HG02840 (cell line): ENCODE measurements at regions not wholly inside any gene's neighbourhood (a gene's known extent, or its start where the extent isn't known, plus 50 kb on each side); places are given as distances from the start of the nearest gene placed in this dataset.
A peak's percentile ranks its signal among the peaks of the same experiment; 100 is the strongest.

Experiments used
- ATAC-seq: cut with Tn5 transposase; IDR thresholded peaks from one replicate; pipeline ENCODE4 v1.9.1; 2021; ENCODE audit warnings: mild to moderate bottlenecking, moderate library complexity, moderate number of reproducible peaks; ENCODE audit not compliant: unreplicated experiment, low FRiP score

GRCh38 chr9:107190936-107191290 lies 92.2 kb upstream of the RAD23B start:
- ATAC-seq: no peak

GRCh38 chr9:107193251-107193650 lies 89.8 kb upstream of the RAD23B start:
- no peak for ATAC-seq

DNA sequence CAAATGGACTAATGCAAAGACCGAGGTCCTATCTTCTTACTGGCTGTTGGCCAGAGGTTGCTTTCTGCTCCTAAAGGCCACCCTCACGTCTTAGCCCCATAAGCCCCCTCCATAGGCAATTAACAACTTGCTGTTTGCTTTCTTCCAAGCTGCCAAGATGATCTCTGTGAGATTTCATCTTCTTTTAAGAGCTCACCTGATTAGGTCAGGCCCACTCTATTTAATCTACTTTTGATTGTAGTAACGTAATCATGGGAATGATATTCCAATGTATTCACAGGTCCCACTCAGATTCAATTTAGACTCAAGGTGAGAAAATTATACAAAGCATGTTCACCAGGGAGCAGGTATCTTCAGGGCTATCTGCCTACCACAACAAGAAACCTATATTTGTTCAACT lies 84.4 kb upstream of the RAD23B start:
- ATAC-seq: no peak

GRCh38 chr9:107208121-107208520 lies 75.0 kb upstream of the RAD23B start:
- ATAC-seq: no peak

DNA sequence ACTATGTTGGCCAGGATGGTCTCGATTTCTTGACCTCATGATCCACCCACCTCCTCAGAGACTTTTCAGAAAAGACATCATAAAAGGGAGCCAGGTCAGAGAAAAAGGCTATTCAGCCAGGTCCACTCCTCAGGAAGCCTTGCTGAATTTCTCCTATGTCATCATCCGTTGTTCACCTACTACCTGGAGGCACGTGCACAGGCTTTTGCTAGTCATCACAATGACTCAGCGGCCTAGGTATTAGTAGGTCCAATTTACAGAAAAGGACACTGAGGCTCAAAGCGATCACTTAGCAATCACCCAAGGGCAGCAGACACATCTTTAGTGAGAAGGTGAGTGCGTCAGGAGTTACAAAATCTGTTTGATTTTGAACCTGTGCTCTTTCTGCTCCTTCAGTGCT lies 72.3 kb upstream of the RAD23B start:
- ATAC-seq: no peak

DNA sequence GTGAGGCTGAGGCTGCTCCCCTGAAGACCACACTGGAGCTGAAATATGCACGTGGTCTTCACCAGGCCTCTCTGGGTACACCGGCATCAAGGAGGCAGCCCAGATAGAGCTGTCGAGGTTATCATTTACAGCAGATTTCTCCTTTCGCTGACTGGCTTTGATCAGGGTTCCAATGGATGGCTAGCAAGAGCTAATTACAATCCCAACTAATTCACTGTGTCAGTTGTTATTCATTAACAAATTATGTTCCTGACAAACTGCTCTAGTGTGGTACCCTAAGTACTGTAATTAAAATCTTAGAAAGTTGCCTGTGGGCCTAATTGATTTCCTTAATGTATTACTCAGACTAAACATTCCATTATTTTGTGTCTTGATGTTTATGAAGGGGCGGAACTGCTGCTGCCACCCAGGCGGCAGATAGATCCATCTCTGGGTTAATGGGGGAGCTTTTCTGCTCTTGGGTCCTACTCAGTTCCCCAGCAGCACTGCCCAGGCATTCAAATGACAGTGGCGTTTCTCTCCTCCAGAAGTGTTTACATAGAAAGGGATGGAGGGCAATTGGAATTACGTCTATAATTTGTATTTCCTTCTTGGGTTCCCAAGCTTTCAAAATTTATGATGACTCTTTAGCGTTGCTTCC lies 71.7 kb upstream of the RAD23B start:
- ATAC-seq: no peak

- no peak for ATAC-seq
Measured at GRCh38 chr9:107212613-107213012, 70.5 kb upstream of the RAD23B start.

DNA sequence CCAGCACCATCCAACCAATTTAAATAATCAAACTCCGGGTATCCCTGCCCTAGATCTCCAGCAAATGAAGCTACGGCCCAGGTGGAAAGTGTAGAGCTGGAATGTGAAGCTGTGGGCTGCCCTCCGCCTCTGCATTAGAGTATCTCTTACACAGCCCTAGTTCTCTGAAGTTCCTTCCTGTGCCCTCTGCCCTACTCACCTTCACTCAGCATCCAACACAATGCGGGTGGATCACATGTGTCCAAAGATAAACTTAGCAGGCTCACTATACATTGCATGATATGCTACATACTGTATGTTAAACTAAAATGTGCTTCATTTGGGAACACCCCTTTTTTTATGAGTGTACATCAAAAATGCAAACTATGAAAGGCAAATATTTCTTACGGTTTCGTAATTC lies 70.0 kb upstream of the RAD23B start:
- ATAC-seq: no peak

- no peak for ATAC-seq
Measured at GRCh38 chr9:107213561-107214028, 69.5 kb upstream of the RAD23B start.

GRCh38 chr9:107214381-107214780 lies 68.7 kb upstream of the RAD23B start:
- ATAC-seq: no peak

DNA sequence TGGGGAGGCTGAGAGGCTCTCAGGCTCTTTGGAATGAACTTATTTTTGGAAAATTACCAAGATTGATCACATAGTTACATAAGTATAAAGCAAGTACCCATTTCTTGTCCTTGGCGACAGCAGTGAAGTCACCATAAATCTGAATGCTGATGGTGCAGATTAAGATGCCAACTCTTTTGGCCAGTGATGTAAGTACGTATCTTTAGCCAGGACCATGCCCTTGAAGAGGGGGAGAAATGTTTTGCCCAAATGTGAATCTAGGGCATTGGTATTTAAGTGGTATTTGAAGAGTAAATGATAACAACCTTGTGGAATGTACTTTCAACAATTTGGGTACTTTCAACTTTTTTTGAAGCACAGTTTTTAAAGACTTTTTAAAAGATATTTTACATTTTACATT lies 68.2 kb upstream of the RAD23B start:
- no peak for ATAC-seq

GRCh38 chr9:107215381-107215780 lies 67.7 kb upstream of the RAD23B start:
- ATAC-seq: no peak

GRCh38 chr9:107216329-107216728 lies 66.8 kb upstream of the RAD23B start:
- ATAC-seq: no peak

- peak; percentile 68 for ATAC-seq
Measured at GRCh38 chr9:107218829-107219485, 64.1 kb upstream of the RAD23B start.

DNA sequence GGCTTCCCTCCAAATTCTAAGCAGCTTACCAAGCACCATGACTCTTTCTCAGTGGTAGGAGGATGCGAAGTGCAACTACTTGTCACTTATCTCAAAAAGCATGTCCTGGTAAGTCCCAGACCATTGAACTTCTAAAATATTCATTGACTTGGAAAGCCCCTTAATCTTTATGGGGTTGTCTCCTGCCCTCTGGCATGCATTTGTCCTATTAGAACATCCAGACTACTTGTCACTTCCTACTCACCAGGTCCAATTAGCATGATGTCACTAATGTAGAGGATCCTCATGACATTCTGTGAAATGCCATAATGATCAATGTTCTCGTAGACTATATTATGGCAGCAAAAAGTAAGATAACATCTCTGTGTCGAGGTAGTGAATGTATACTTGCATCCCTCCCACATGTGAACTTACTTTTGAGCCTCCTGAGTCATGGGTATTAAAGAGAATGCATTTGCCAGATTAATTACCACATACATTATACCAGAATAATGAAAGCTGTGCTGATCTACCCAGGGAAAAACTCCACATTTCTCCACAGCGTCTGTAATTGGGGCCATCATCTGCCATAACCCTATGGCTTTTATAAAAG lies 63.5 kb upstream of the RAD23B start:
- ATAC-seq: no peak

- no peak for ATAC-seq
Measured at GRCh38 chr9:107221321-107221720, 61.8 kb upstream of the RAD23B start.

DNA sequence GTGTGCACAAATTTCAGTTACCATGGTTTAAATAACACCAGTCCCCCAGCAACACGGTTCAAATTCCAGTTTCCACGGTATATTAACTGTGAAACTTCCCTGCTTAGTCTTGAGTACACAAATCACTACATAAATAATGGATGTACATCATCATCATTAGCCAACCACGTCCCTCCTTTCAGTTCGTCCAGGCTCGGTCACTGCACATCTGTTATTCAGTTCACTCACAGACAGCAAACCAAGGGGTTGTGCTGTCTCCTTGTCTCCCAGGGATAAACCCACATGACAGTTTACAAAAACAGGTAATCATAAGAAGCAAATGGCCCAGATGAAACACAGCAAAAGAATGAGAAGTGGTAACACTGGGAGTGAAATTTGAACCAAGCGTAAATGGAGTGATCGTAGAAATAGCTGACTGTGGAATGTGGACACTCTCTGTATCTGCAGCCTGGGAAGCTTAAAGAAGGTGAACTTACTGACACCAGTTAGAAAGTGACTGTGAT lies 61.0 kb upstream of the RAD23B start:
- no peak for ATAC-seq

DNA sequence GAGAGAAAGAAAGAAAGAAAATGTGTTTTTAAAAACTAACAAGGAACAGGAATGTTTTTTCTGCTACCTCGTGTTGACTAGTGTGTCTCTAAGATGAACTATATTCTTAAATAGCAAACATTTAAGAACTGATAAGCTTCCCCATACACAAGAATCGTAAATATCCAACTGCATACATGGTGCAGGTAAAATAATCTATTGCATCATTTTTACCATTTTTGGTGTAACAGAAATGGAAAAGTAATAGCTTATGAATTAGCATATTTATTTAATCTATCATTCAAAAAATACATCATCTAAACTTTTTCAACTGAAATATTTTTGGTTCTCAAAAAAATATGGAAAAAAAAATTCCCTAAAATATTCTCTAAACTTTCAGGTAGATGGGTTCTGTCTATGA lies 59.7 kb upstream of the RAD23B start:
- ATAC-seq: no peak

DNA sequence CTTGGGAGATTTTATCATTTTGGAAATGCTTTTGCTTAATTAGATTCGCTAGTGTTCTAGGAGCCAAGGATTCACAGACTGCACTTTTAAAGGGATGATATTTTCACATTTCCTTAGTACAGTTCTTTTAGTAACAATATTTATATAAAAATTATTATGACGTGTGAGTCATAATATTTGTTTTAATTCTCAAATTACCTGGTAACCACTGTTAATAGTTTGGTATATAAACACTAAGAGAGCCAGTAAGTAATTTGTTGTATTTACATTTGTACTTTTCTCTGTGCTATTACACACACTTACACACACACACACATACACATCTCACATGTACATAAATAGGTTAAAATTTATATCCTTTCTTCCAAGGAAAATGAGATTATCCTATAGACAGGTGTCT lies 58.8 kb upstream of the RAD23B start:
- no peak for ATAC-seq

DNA sequence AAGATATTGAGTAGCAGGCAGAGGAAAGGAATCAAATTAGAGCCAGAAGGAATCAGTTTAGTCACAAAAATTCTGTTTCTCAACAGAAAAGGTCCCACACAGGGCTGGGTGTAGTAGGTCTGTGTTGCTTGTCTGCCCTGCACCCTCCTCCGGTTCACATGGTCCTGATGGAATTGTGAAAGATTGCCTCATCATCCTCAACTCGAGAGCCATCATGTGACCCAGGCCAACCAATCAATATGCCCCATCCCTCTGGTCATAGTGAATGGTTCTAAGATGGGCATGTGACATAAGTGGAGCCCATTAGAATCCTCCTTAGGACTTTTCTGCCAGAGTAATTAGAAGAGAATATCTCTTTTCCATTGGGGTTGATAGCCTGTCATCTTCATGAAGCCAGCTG lies 56.7 kb upstream of the RAD23B start:
- ATAC-seq: no peak

- no peak for ATAC-seq
Measured at GRCh38 chr9:107227774-107228173, 55.3 kb upstream of the RAD23B start.

DNA sequence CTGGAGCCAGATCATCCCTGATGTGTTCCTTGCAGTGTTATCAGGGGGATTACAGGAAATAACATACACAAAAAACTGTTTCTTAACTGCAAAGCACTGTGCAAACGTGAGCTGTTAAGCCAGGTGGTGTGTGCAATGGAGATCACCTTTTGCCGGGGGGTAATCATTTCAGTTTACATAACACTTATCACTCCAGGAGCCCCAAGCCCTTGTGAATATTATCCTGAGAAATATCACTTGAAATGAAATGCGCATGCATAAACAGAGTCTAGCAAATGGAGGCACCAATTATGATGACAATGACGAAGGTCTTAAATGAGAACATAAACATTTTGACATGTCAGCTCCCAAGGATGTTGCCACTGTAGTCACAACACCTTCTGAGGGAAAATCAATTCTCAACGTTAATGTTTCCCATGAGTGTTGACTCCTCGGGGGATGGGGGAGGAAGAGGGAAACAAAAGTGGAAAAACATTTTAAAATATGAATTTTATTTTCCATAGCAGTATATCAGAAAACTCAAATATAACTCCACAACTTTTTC lies 54.5 kb upstream of the RAD23B start:
- ATAC-seq: no peak
